ENCODE measurements at regions not wholly inside any gene's neighbourhood (a gene's known extent, or its start where the extent isn't known, plus 50 kb on each side); places are given as distances from the start of the nearest gene placed in this dataset.

DNA sequence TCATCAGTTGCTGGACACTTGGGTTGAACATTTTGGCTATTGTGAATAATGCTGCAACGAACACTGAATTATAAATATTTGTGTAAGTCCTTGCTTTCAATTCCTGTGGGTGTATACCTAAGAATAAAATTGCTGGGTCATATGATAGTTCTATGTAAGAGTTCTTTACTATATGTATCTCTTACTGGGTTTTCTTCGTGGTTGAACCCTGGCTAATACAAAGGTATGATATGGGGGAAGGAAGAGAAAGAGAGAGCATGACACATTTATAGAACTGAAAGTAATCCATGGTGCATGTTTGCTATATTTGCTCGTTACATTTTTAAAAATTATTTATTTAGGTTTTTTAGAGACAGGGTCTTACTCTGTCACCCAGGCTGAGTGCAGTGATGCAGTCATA is 143.1 kb upstream of the GAREM1 start:
- TF ChIP-seq, protein P1, sequence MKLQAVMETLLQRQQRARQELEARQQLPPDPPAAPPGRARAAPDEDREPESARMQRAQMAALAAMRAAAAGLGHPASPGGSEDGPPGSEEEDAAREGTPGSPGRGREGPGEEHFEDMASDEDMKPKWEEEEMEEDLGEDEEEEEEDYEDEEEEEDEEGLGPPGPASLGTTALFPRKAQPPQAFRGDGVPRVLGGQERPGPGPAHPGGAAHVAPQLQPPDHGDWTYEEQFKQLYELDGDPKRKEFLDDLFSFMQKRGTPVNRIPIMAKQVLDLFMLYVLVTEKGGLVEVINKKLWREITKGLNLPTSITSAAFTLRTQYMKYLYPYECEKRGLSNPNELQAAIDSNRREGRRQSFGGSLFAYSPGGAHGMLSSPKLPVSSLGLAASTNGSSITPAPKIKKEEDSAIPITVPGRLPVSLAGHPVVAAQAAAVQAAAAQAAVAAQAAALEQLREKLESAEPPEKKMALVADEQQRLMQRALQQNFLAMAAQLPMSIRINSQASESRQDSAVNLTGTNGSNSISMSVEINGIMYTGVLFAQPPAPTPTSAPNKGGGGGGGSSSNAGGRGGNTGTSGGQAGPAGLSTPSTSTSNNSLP (IDR thresholded peaks at IDR 0.05; ENCODE audit: low read depth, low read length), result no peak
- TF ChIP-seq, protein P2, sequence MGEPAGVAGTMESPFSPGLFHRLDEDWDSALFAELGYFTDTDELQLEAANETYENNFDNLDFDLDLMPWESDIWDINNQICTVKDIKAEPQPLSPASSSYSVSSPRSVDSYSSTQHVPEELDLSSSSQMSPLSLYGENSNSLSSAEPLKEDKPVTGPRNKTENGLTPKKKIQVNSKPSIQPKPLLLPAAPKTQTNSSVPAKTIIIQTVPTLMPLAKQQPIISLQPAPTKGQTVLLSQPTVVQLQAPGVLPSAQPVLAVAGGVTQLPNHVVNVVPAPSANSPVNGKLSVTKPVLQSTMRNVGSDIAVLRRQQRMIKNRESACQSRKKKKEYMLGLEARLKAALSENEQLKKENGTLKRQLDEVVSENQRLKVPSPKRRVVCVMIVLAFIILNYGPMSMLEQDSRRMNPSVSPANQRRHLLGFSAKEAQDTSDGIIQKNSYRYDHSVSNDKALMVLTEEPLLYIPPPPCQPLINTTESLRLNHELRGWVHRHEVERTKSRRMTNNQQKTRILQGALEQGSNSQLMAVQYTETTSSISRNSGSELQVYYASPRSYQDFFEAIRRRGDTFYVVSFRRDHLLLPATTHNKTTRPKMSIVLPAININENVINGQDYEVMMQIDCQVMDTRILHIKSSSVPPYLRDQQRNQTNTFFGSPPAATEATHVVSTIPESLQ (CRISPR knock-in tag; conservative IDR thresholded peaks at IDR 0.05), result no peak
- TF ChIP-seq, protein P3, sequence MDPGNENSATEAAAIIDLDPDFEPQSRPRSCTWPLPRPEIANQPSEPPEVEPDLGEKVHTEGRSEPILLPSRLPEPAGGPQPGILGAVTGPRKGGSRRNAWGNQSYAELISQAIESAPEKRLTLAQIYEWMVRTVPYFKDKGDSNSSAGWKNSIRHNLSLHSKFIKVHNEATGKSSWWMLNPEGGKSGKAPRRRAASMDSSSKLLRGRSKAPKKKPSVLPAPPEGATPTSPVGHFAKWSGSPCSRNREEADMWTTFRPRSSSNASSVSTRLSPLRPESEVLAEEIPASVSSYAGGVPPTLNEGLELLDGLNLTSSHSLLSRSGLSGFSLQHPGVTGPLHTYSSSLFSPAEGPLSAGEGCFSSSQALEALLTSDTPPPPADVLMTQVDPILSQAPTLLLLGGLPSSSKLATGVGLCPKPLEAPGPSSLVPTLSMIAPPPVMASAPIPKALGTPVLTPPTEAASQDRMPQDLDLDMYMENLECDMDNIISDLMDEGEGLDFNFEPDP (CRISPR knock-in tag; conservative IDR thresholded peaks at IDR 0.05), result no peak
